ENCODE measurements at regions not wholly inside any gene's neighbourhood (a gene's known extent, or its start where the extent isn't known, plus 50 kb on each side); places are given as distances from the start of the nearest gene placed in this dataset.

GRCh38 chr7:46004965-46005364 lies 83.9 kb upstream of the IGFBP3 start:
- TF ChIP-seq FOXP2 (optimal IDR thresholded peaks at IDR 0.05; ENCODE audit: borderline replicate concordance, extremely low read depth, extremely low read length, insufficient read depth) (no peak), POLR2AphosphoS5 (IDR thresholded peaks at IDR 0.05; ENCODE audit: low read depth, low read length) (no peak), TAF1 (IDR thresholded peaks at IDR 0.05; ENCODE audit: borderline replicate concordance, insufficient read depth, low read length) (no peak), SIN3A (IDR thresholded peaks at IDR 0.05; ENCODE audit: borderline replicate concordance, insufficient read depth, low read length) (no peak), REST (IDR thresholded peaks at IDR 0.05; ENCODE audit: insufficient read depth in 1 of 2, low read depth in 2 of 2, low read length in 2 of 2) (no peak)

GRCh38 chr7:46003896-46004875 lies 83.1 kb upstream of the IGFBP3 start:
- TF ChIP-seq FOXP2 (optimal IDR thresholded peaks at IDR 0.05; ENCODE audit: borderline replicate concordance, extremely low read depth, extremely low read length, insufficient read depth) (no peak), REST (IDR thresholded peaks at IDR 0.05; ENCODE audit: insufficient read depth in 1 of 2, low read depth in 2 of 2, low read length in 2 of 2) (no peak), SIN3A (IDR thresholded peaks at IDR 0.05; ENCODE audit: borderline replicate concordance, insufficient read depth, low read length) (no peak), TAF1 (IDR thresholded peaks at IDR 0.05; ENCODE audit: borderline replicate concordance, insufficient read depth, low read length) (no peak), POLR2AphosphoS5 (IDR thresholded peaks at IDR 0.05; ENCODE audit: low read depth, low read length) (no peak)

GRCh38 chr7:46003161-46003560 lies 82.1 kb upstream of the IGFBP3 start:
- TF ChIP-seq TAF1 (IDR thresholded peaks at IDR 0.05; ENCODE audit: borderline replicate concordance, insufficient read depth, low read length), result no peak
- TF ChIP-seq POLR2AphosphoS5 (IDR thresholded peaks at IDR 0.05; ENCODE audit: low read depth, low read length), result no peak
- TF ChIP-seq SIN3A (IDR thresholded peaks at IDR 0.05; ENCODE audit: borderline replicate concordance, insufficient read depth, low read length), result no peak
- no peak for TF ChIP-seq FOXP2 (optimal IDR thresholded peaks at IDR 0.05; ENCODE audit: borderline replicate concordance, extremely low read depth, extremely low read length, insufficient read depth)
- no peak for TF ChIP-seq REST (IDR thresholded peaks at IDR 0.05; ENCODE audit: insufficient read depth in 1 of 2, low read depth in 2 of 2, low read length in 2 of 2)

GRCh38 chr7:46000513-46000912 lies 79.4 kb upstream of the IGFBP3 start:
- TF ChIP-seq SIN3A (IDR thresholded peaks at IDR 0.05; ENCODE audit: borderline replicate concordance, insufficient read depth, low read length) (no peak), REST (IDR thresholded peaks at IDR 0.05; ENCODE audit: insufficient read depth in 1 of 2, low read depth in 2 of 2, low read length in 2 of 2) (no peak), POLR2AphosphoS5 (IDR thresholded peaks at IDR 0.05; ENCODE audit: low read depth, low read length) (no peak)
